ENCODE measurements at regions not wholly inside any gene's neighbourhood (a gene's known extent, or its start where the extent isn't known, plus 50 kb on each side); places are given as distances from the start of the nearest gene placed in this dataset.

GRCh38 chr17:73785958-73786743 lies 141.9 kb upstream of the SDK2 start:
- peak; percentile 82 for DNase-seq

GRCh38 chr17:73787076-73788059 lies 143.1 kb upstream of the SDK2 start:
- no peak for DNase-seq

GRCh38 chr17:73788111-73788510 lies 143.9 kb upstream of the SDK2 start:
- no peak for DNase-seq

GRCh38 chr17:73791121-73791520 lies 146.9 kb upstream of the SDK2 start:
- DNase-seq, result no peak

GRCh38 chr17:73791631-73792030 lies 147.4 kb upstream of the SDK2 start:
- no peak for DNase-seq

- DNase-seq, result no peak
Observed at GRCh38 chr17:73792994-73793393, 148.7 kb upstream of the SDK2 start.

GRCh38 chr17:73794336-73794735 lies 150.1 kb upstream of the SDK2 start:
- DNase-seq, result no peak

GRCh38 chr17:73795730-73796129 lies 151.5 kb upstream of the SDK2 start:
- no peak for DNase-seq

GRCh38 chr17:73797594-73798110 lies 153.4 kb upstream of the SDK2 start:
- DNase-seq, result no peak

GRCh38 chr17:73798111-73798748 lies 154.0 kb upstream of the SDK2 start:
- no peak for DNase-seq

- no peak for DNase-seq
Observed at GRCh38 chr17:73799096-73799495, 154.9 kb upstream of the SDK2 start.

- DNase-seq, result no peak
Observed at GRCh38 chr17:73799781-73800627, 155.8 kb upstream of the SDK2 start.

GRCh38 chr17:73800893-73801292 lies 156.6 kb upstream of the SDK2 start:
- no peak for DNase-seq

- no peak for DNase-seq
Observed at GRCh38 chr17:73801455-73802100, 157.3 kb upstream of the SDK2 start.

GRCh38 chr17:73802314-73802713 lies 158.1 kb upstream of the SDK2 start:
- DNase-seq, result no peak

GRCh38 chr17:73802871-73803270 lies 158.6 kb upstream of the SDK2 start:
- no peak for DNase-seq

- DNase-seq, result no peak
Observed at GRCh38 chr17:73803964-73804435, 159.8 kb upstream of the SDK2 start.

- DNase-seq, result no peak
Observed at GRCh38 chr17:73806768-73807167, 162.5 kb upstream of the SDK2 start.

- DNase-seq, result no peak
Observed at GRCh38 chr17:73813201-73813600, 169.0 kb upstream of the SDK2 start.

- no peak for DNase-seq
Observed at GRCh38 chr17:73814075-73814474, 169.8 kb upstream of the SDK2 start.

- no peak for DNase-seq
Observed at GRCh38 chr17:73815474-73815873, 171.2 kb upstream of the SDK2 start.

Data from islet precursor cell (in vitro differentiated cells).